Liver (tissue), 8 donors: ENCODE measurements at regions not wholly inside any gene's neighbourhood (a gene's known extent, or its start where the extent isn't known, plus 50 kb on each side); places are given as distances from the start of the nearest gene placed in this dataset.

Source experiments
- DNase-seq: peaks from one replicate; pipeline ENCODE4 v3.0.0-alpha.2; 2017; ENCODE audit warnings: low spot score
- H3K27ac ChIP-seq, 2 donors: one replicate each; pipeline ENCODE4 v1.7.0; 2013; ENCODE audit warnings: inconsistent platforms in 2 of 2, low read length in 2 of 2, control low read depth in 1 of 2, low read depth in 1 of 2, mild to moderate bottlenecking in 1 of 2
- H3K27me3 ChIP-seq, 4 donors: one replicate each; pipeline versions ENCODE4 v1.6.1 to v1.7.0; 2013; ENCODE audit warnings: low read length in 3 of 4, inconsistent platforms in 1 of 4, mild to moderate bottlenecking in 1 of 4, moderate library complexity in 1 of 4; ENCODE audit not compliant: control insufficient read depth in 4 of 4, insufficient read depth in 4 of 4
- H3K36me3 ChIP-seq, 4 donors: one replicate each; pipeline versions ENCODE4 v1.6.1 to v1.7.0; 2013; ENCODE audit warnings: low read length in 3 of 4, mild to moderate bottlenecking in 3 of 4, low read depth in 1 of 4, moderate library complexity in 1 of 4; ENCODE audit not compliant: control insufficient read depth in 4 of 4, insufficient read depth in 3 of 4
- H3K4me1 ChIP-seq, 4 donors: one replicate each; pipeline versions ENCODE4 v1.6.1 to v1.7.0; 2013; ENCODE audit warnings: low read length in 3 of 4, mild to moderate bottlenecking in 3 of 4, moderate library complexity in 1 of 4; ENCODE audit not compliant: control insufficient read depth in 4 of 4, insufficient read depth in 4 of 4
- H3K4me3 ChIP-seq, 3 donors: one replicate each; pipeline versions ENCODE4 v1.6.1 to v1.7.0; 2013; ENCODE audit warnings: low read length in 3 of 3, control low read depth in 1 of 3, low read depth in 1 of 3, mild to moderate bottlenecking in 1 of 3
- H3K9ac ChIP-seq, 2 donors: one replicate each; pipeline ENCODE4 v1.7.0; 2013; ENCODE audit warnings: low read length in 2 of 2, mild to moderate bottlenecking in 2 of 2, moderate library complexity in 2 of 2, control low read depth in 1 of 2, low read depth in 1 of 2
- H3K9me3 ChIP-seq, 4 donors: one replicate each; pipeline versions ENCODE4 v1.6.1 to v1.7.0; 2013; ENCODE audit warnings: low read length in 3 of 4; ENCODE audit not compliant: control insufficient read depth in 4 of 4
- EGR1 ChIP-seq, 2 donors: IDR thresholded peaks; 2 replicates each; pipeline ENCODE4 v1.6.1; 2016 to 2018; ENCODE audit warnings: antibody characterized with exemption in 2 of 2, low read depth in 2 of 2
- FOXA1 ChIP-seq: IDR thresholded peaks from 2 replicates; pipeline ENCODE4 v1.6.1; 2016; ENCODE audit warnings: antibody characterized with exemption
- FOXA2 ChIP-seq: IDR thresholded peaks from 2 replicates; pipeline ENCODE4 v1.6.1; 2016; ENCODE audit warnings: antibody characterized with exemption
- GABPA ChIP-seq, 2 donors: IDR thresholded peaks in 1 of 2; conservative IDR thresholded peaks in 1 of 2; 2 replicates each; pipeline ENCODE4 v1.6.1; 2016; ENCODE audit warnings: antibody characterized with exemption in 2 of 2, mild to moderate bottlenecking in 1 of 2, moderate library complexity in 1 of 2
- HNF4A ChIP-seq, 2 donors: conservative IDR thresholded peaks; 2 replicates each; pipeline ENCODE4 v1.6.1; 2016; ENCODE audit warnings: antibody characterized with exemption in 2 of 2, mild to moderate bottlenecking in 2 of 2
- HNF4G ChIP-seq: IDR thresholded peaks from 2 replicates; pipeline ENCODE4 v1.6.1; 2016; ENCODE audit warnings: antibody characterized with exemption
- JUND ChIP-seq, 2 donors: IDR thresholded peaks; 2 replicates each; pipeline ENCODE4 v1.6.1; 2016; ENCODE audit warnings: antibody characterized with exemption in 2 of 2
- NR2F2 ChIP-seq: IDR thresholded peaks from 2 replicates; pipeline ENCODE4 v1.6.1; 2016; ENCODE audit warnings: antibody characterized with exemption
- RAD21 ChIP-seq, 2 donors: IDR thresholded peaks; 2 replicates each; pipeline ENCODE4 v1.6.1; 2016; ENCODE audit warnings: antibody characterized with exemption in 2 of 2, mild to moderate bottlenecking in 2 of 2
- REST ChIP-seq: IDR thresholded peaks from 2 replicates; pipeline ENCODE4 v1.6.1; 2016; ENCODE audit warnings: antibody characterized with exemption, mild to moderate bottlenecking
- RXRA ChIP-seq, 2 donors: IDR thresholded peaks; 2 replicates each; pipeline ENCODE4 v1.6.1; 2017 to 2018; ENCODE audit warnings: antibody characterized with exemption in 2 of 2, mild to moderate bottlenecking in 1 of 2
- SP1 ChIP-seq: IDR thresholded peaks from 2 replicates; pipeline ENCODE4 v1.6.1; 2018; ENCODE audit warnings: antibody characterized with exemption, mild to moderate bottlenecking
- TAF1 ChIP-seq: conservative IDR thresholded peaks from 2 replicates; pipeline ENCODE4 v1.6.1; 2016; ENCODE audit warnings: antibody characterized with exemption, mild to moderate bottlenecking
- YY1 ChIP-seq: IDR thresholded peaks from 2 replicates; pipeline ENCODE4 v1.6.1; 2016; ENCODE audit warnings: antibody characterized with exemption, mild to moderate bottlenecking
- WGBS: extraction: QIAGEN DNeasy Blood & Tissue Kit; methylation state at CpG from one replicate; pipeline ENCODE4 v1.1.7; 2013; 5-methylcytosine and 5-hydroxymethylcytosine counted together
- TF ChIP-seq, protein P1 (sequence below): fragments of 150-350 bp; IDR thresholded peaks from 2 replicates; pipeline ENCODE4 v1.5.1; 2017; ENCODE audit warnings: improper control_type of control experiment, low read depth, low read length; ENCODE audit not compliant: missing input control
- TF ChIP-seq, protein P2 (sequence below): IDR thresholded peaks from 2 replicates; pipeline ENCODE4 v1.6.1; 2016; ENCODE audit warnings: antibody characterized with exemption
- TF ChIP-seq, protein P3 (sequence below): IDR thresholded peaks from 2 replicates; pipeline ENCODE4 v1.6.1; 2016; ENCODE audit warnings: antibody characterized with exemption
- TF ChIP-seq, protein P4 (sequence below): IDR thresholded peaks from 2 replicates; pipeline ENCODE4 v1.6.1; 2016; ENCODE audit warnings: antibody characterized with exemption
- donor health status: healthy.
- donor health status: healthy.
- donor health status: healthy.
- donor health status: healthy.
- donor health status: healthy.

- TF ChIP-seq SP1 (no peak), JUND (IDR thresholded peaks at IDR 0.05) (no peak), GABPA (IDR thresholded peaks at IDR 0.05 in 1 of 2, conservative IDR thresholded peaks at IDR 0.05 in 1 of 2) (no peak), FOXA1 (no peak), REST (no peak), TAF1 (no peak), YY1 (no peak), HNF4G (no peak), RXRA (IDR thresholded peaks at IDR 0.05) (no peak), HNF4A (conservative IDR thresholded peaks at IDR 0.05) (no peak), EGR1 (IDR thresholded peaks at IDR 0.05; ENCODE audit: low read depth in 2 of 2) (no peak), FOXA2 (no peak), NR2F2 (no peak), RAD21 (IDR thresholded peaks at IDR 0.05) (no peak)
- TF ChIP-seq, protein P1, sequence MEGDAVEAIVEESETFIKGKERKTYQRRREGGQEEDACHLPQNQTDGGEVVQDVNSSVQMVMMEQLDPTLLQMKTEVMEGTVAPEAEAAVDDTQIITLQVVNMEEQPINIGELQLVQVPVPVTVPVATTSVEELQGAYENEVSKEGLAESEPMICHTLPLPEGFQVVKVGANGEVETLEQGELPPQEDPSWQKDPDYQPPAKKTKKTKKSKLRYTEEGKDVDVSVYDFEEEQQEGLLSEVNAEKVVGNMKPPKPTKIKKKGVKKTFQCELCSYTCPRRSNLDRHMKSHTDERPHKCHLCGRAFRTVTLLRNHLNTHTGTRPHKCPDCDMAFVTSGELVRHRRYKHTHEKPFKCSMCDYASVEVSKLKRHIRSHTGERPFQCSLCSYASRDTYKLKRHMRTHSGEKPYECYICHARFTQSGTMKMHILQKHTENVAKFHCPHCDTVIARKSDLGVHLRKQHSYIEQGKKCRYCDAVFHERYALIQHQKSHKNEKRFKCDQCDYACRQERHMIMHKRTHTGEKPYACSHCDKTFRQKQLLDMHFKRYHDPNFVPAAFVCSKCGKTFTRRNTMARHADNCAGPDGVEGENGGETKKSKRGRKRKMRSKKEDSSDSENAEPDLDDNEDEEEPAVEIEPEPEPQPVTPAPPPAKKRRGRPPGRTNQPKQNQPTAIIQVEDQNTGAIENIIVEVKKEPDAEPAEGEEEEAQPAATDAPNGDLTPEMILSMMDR: no peak
- TF ChIP-seq, protein P2, sequence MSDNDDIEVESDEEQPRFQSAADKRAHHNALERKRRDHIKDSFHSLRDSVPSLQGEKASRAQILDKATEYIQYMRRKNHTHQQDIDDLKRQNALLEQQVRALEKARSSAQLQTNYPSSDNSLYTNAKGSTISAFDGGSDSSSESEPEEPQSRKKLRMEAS: no peak
- TF ChIP-seq, protein P3, sequence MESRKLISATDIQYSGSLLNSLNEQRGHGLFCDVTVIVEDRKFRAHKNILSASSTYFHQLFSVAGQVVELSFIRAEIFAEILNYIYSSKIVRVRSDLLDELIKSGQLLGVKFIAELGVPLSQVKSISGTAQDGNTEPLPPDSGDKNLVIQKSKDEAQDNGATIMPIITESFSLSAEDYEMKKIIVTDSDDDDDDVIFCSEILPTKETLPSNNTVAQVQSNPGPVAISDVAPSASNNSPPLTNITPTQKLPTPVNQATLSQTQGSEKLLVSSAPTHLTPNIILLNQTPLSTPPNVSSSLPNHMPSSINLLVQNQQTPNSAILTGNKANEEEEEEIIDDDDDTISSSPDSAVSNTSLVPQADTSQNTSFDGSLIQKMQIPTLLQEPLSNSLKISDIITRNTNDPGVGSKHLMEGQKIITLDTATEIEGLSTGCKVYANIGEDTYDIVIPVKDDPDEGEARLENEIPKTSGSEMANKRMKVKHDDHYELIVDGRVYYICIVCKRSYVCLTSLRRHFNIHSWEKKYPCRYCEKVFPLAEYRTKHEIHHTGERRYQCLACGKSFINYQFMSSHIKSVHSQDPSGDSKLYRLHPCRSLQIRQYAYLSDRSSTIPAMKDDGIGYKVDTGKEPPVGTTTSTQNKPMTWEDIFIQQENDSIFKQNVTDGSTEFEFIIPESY: no peak
- TF ChIP-seq, protein P4, sequence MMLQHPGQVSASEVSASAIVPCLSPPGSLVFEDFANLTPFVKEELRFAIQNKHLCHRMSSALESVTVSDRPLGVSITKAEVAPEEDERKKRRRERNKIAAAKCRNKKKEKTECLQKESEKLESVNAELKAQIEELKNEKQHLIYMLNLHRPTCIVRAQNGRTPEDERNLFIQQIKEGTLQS: no peak
- Histone ChIP-seq H3K4me1 (no peaks in the 10 kb centered on the region), H3K4me3 (no peak overlapping the region), H3K27me3 (no peaks in the 10 kb centered on the region), H3K36me3 (no peaks in the 10 kb centered on the region), H3K27ac (no peak overlapping the region), H3K9me3 (peaks cover 0 to 9% (median 0%) of the 10 kb centered on the region in 4 donors), H3K9ac (no peak overlapping the region)
- WGBS: 84% methylated on average over 2 of the region's 2 CpGs
- DNase-seq: no peak
Measured at GRCh38 chrX:113580486-113580885, 739.9 kb upstream of the AMOT start.

DNA sequence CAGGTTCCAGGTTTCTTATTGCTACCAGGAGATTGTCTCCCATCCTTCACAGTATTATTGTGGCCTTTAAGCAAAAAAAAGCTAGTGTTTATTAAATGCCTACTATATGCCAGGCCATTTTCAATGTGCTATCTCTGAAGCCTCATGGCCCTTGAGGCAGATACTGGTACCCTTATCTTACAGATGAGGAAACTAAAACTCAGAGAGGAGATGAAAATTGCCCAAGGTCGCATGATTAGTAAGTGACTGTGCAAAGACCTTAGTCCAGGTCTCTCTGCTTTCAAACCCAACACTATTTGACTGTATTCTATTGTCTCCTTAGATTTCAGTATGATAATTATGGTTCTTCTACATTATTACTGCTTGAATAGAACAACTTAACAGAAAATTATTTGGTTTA is 717.9 kb upstream of the AMOT start:
- DNase-seq: no peak
- Histone ChIP-seq H3K4me3 (no peak overlapping the region), H3K9me3 (peaks cover 0 to 2% (median 0%) of the 10 kb centered on the region in 4 donors), H3K9ac (no peak overlapping the region), H3K4me1 (no peaks in the 10 kb centered on the region), H3K27me3 (no peaks in the 10 kb centered on the region), H3K27ac (no peak overlapping the region), H3K36me3 (no peaks in the 10 kb centered on the region)
- 56% methylated on average over 1 of the region's 1 CpG for WGBS
- TF ChIP-seq JUND (IDR thresholded peaks at IDR 0.05): no peak
- TF ChIP-seq, protein P1: no peak
- no peak for TF ChIP-seq REST
- TF ChIP-seq RXRA (IDR thresholded peaks at IDR 0.05): no peak
- no peak for TF ChIP-seq HNF4G
- TF ChIP-seq NR2F2: no peak
- no peak for TF ChIP-seq FOXA1
- TF ChIP-seq, protein P4: no peak
- TF ChIP-seq TAF1: no peak
- TF ChIP-seq FOXA2: no peak
- TF ChIP-seq, protein P2: no peak
